ENCODE measurements at regions not wholly inside any gene's neighbourhood (a gene's known extent, or its start where the extent isn't known, plus 50 kb on each side); places are given as distances from the start of the nearest gene placed in this dataset.

DNA sequence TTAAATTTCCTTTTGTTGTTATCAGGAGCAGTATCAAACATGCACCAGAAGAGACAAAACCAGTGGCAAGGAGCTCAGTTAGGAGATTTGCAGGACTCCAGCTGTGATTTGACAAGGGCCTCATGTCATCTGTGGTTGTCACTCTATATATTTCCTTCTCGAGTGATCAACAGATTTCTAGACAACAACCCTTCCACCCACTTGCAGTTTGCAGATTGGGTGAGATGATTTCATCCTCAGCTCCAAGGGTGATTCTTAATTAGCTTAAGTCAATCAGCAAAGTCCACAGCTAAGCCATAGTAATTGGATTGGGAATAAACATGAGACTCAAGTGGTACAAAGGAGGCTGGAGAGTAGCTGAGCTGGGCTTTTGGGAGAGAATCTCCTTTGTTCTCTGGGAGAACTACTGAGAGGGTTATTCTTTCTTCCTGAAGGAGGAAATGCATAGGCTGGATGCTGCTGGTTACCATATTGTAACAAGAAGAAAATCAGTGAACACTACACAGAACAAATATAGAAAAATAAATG is 192.8 kb downstream of the PPARGC1A start:
- Mint-ChIP-seq H3K4me1 (no peaks in the 10 kb centered on the region), H3K9me3 (no peaks in the 10 kb centered on the region), H3K36me3 (no peaks in the 10 kb centered on the region), H3K4me3 (no peak overlapping the region), H3K27ac (no peak overlapping the region), H3K27me3 (peaks cover 4% of the 10 kb centered on the region)
- no peak for DNase-seq

DNA sequence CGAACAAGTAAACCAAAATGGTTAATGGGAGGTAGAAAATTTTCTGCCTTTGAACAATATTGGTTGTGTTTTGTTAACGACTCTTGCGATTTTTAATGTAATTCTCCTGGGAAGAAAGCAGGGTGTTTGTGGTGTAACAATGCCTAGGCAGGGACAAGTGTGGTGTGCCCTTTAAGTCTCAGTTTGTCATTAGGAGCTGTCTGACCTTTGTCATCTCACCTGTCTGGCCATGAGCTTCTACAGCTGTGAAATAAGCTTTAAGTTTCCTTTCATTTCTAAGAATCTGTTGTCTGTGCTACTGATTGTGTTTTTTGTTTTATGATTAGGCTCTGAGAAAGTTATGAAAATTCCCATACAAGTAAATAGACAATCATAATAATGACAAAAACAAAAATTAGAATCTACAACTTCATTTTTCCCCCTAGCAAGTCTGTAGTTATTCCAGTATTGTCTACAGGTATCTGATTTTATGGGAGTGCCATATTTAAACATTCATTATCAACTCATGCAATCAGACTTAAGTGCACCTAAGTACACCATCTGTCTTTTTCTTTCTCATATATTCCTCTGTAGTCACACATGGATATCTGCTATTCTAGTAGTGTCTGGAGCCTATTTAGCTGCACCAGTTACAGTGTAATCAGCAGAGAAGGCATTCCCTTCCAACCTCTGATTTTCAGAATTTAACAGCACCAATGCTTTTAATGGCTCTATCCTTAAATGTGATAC is 203.5 kb downstream of the PPARGC1A start:
- Mint-ChIP-seq H3K27ac (no peak overlapping the region), H3K27me3 (no peaks in the 10 kb centered on the region), H3K4me1 (no peaks in the 10 kb centered on the region), H3K36me3 (no peaks in the 10 kb centered on the region), H3K9me3 (peaks cover 5% of the 10 kb centered on the region), H3K4me3 (no peak overlapping the region)
- DNase-seq: no peak

DNA sequence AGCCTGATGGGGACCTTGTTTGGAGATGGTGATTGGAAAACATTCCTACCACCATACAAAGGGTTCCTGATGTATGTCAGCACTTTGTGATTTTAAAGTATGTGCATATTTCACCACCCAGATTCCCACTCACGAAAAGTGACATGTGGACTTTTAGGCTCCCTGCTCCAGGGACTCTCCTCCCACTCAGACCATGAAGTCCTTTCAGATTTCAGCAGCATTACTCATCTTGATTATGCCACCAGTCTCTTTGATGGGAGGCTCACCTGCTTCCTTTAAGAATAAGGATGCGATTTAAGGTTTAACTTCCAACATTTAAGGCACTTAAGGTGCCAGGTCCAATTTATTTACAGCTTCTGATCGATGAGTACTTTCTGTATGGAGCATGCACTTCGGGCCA is 204.4 kb downstream of the PPARGC1A start:
- no peaks in the 10 kb centered on the region for H3K27me3 Mint-ChIP-seq
- H3K36me3 Mint-ChIP-seq: no peaks in the 10 kb centered on the region
- no peaks in the 10 kb centered on the region for H3K4me1 Mint-ChIP-seq
- H3K4me3 Mint-ChIP-seq: no peak overlapping the region
- H3K9me3 Mint-ChIP-seq: peaks cover 5% of the 10 kb centered on the region
- H3K27ac Mint-ChIP-seq: no peak overlapping the region
- DNase-seq: no peak

DNA sequence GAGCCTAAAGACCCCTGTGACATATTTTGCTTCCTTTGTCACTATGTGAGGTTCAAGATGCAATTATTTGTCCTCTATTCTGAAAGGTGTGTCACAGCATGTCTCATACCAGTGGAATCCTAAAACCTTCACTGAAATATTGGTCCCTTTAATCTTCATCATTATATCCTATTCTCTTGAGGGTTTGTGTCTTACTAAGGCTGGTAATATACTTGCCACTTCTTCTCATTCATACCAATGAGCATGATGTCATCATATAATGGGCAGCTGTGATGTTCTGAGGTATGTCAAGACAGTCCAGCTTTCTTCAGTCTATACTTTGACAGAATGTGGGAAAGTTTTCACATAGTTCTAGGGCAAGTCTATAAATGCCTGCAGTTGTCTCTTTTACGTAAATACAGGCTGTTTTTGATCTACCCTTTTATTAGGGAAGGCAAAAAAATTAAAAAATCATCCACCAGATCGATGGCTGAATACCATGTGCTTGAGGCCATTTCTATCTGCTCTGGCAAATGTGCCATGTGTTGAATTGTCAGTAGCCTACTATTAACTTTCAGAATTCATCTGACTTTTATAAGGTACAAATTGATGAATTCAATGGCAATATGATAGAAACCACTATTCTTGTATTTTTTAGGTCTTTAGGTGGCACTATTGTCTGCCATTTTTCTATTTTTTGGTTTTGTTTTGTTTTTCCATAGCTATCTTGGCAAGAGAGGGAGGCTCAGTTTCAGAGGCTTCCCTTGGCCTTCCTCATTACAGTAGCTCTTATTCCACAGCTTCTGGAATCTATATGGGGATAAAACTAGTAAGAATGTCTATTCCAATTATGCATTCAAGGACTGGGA is 209.0 kb downstream of the PPARGC1A start:
- Mint-ChIP-seq H3K27ac (no peak overlapping the region), H3K9me3 (no peaks in the 10 kb centered on the region), H3K27me3 (no peaks in the 10 kb centered on the region), H3K4me1 (no peaks in the 10 kb centered on the region), H3K36me3 (no peaks in the 10 kb centered on the region), H3K4me3 (no peak overlapping the region)
- DNase-seq: no peak

DNA sequence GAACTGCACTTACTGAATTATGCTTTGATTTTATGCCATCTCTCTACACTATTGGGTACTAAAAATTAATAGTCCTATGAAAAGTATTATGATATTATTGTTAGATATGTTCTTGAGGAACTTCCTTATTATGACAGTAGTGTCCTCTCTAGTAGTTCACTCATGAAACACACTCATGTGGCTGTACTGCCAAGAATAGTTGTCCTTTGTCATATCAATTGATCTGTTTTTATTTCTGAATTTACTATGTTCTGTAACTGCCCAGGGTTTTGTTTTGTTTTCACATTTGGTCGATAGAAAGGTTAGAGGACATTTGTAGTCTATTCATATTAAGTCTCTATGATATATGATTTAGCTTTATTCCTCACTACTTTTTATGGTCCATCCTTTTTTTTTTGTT is 215.2 kb downstream of the PPARGC1A start:
- Mint-ChIP-seq H3K27me3 (no peaks in the 10 kb centered on the region), H3K36me3 (no peaks in the 10 kb centered on the region), H3K4me1 (no peaks in the 10 kb centered on the region), H3K27ac (no peak overlapping the region), H3K9me3 (peaks cover 4% of the 10 kb centered on the region), H3K4me3 (no peak overlapping the region)
- no peak for DNase-seq

DNA sequence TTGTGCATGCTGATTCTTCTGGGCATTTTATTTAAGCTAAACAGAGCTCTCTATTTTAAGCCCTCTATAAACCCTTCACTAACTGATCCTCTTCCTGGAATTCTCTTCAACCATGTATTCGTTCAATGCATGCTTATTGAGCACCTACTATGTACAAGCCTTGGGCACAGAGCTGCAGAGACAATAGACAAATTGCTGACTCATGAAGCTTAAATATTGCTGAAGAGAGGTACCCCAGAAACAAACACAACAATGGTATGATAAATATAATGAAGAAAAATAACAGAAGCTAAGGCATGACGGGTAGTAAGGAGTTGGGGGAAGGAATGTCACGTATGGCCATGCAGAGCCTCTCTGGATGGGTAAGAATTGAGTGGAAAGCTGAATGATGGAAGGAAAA is 222.2 kb downstream of the PPARGC1A start:
- DNase-seq: no peak
- no peaks in the 10 kb centered on the region for H3K36me3 Mint-ChIP-seq
- H3K4me1 Mint-ChIP-seq: no peaks in the 10 kb centered on the region
- no peak overlapping the region for H3K4me3 Mint-ChIP-seq
- H3K9me3 Mint-ChIP-seq: peaks cover 6% of the 10 kb centered on the region
- H3K27me3 Mint-ChIP-seq: no peaks in the 10 kb centered on the region
- H3K27ac Mint-ChIP-seq: no peak overlapping the region

DNA sequence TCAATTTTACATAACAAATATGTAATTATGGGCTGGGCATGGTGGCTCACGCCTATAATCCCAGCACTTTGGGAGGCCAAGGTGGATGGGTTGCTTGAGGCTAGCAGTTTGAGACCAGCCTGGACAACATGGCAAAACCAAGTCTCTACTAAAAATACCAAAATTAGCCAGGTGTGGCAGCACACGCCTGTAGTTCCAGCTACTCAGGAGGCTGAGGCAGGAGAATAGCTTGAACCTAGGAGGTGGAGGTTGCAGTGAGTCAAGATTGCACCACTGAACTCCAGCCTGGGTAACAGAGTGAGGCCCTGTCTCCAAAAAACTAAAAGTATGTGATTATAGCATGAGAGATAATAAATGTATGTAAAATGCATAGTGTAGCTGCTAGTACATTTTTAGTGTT is 229.0 kb downstream of the PPARGC1A start:
- Mint-ChIP-seq H3K4me3 (no peak overlapping the region), H3K27me3 (no peaks in the 10 kb centered on the region), H3K36me3 (no peaks in the 10 kb centered on the region), H3K27ac (no peak overlapping the region), H3K9me3 (peaks cover 2% of the 10 kb centered on the region), H3K4me1 (no peaks in the 10 kb centered on the region)
- no peak for DNase-seq

DNA sequence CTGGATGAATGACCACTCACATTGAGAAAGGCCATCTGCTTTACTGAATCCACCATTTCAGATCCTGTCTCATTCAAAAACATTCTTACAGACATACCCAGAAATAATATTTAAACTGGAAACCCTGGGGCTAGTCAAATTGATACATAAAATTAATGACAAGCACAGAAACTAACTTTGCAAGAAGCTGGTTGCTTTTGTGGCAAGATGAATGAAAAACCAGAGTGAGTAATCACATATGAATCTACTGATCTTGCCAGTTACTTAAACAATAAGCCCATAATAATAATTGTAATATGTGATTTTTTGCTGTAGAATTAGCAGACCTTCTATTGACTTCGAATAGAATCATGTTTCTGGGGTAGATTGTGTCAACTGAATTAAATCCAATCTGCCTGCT is 235.1 kb downstream of the PPARGC1A start:
- no peaks in the 10 kb centered on the region for H3K36me3 Mint-ChIP-seq
- no peak overlapping the region for H3K27ac Mint-ChIP-seq

DNA sequence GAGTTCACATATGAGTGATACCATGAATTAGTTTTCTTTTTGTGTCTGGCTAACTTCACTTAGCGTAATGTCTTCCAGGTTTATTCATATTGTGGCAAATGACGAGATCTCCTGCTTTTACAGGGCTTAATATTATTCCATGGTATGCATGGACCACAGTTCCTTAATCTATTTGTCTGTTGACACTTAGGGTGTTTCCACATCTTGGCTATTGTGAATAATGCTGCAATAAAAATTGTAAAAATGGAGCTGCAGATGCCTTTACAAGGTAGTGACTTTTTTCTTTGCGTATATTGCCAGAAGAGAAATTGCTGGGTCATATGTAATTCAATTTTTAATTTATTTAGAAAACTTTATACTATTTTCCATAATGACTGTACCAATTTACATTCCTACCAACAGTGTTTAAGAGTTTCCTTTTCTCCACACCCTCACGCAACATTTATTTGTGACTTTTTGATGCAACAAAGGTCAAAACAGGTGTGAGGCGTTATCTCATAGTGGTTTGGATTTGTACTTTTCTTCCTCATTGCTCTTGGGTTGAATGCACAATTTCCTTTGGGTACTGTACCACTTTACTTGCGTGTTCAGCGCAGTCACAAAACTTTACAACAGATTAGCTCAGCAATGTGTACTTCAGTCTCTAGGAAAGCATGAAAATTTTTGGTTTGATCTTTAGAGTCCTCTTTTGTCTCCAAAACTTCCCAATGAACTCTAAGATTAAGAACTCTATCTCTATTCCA is 240.8 kb downstream of the PPARGC1A start:
- Mint-ChIP-seq H3K4me1 (no peaks in the 10 kb centered on the region), H3K27ac (no peak overlapping the region), H3K36me3 (no peaks in the 10 kb centered on the region), H3K4me3 (no peak overlapping the region), H3K27me3 (no peaks in the 10 kb centered on the region), H3K9me3 (no peaks in the 10 kb centered on the region)
- no peak for DNase-seq

More for the DNA sequence above, 235.1 kb downstream of the PPARGC1A start:
- Mint-ChIP-seq H3K9me3 (peaks cover 2% of the 10 kb centered on the region), H3K27me3 (no peaks in the 10 kb centered on the region), H3K4me3 (no peak overlapping the region), H3K4me1 (no peaks in the 10 kb centered on the region)
- DNase-seq: no peak

DNA sequence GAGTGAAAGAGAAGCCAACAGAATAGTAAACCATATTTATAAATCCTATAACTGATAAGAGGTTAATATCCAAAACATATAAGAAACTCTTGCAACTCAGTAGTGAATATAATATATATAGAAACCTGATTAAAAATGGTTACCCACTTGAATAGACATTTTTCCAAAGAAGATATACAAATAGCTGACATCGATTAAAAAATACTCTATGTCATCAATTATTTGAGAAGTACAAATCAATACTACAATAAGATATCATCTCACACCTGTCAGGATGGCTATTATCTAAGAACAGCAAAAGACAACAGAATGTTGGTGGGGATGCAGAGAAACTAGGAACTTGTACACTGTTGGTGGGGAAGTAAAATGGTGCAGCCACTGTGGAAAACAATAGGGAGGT is 254.4 kb downstream of the PPARGC1A start:
- Mint-ChIP-seq H3K9me3 (peaks cover 1% of the 10 kb centered on the region), H3K4me1 (no peaks in the 10 kb centered on the region), H3K27me3 (no peaks in the 10 kb centered on the region), H3K27ac (no peak overlapping the region), H3K36me3 (no peaks in the 10 kb centered on the region), H3K4me3 (no peak overlapping the region)
- DNase-seq: no peak

DNA sequence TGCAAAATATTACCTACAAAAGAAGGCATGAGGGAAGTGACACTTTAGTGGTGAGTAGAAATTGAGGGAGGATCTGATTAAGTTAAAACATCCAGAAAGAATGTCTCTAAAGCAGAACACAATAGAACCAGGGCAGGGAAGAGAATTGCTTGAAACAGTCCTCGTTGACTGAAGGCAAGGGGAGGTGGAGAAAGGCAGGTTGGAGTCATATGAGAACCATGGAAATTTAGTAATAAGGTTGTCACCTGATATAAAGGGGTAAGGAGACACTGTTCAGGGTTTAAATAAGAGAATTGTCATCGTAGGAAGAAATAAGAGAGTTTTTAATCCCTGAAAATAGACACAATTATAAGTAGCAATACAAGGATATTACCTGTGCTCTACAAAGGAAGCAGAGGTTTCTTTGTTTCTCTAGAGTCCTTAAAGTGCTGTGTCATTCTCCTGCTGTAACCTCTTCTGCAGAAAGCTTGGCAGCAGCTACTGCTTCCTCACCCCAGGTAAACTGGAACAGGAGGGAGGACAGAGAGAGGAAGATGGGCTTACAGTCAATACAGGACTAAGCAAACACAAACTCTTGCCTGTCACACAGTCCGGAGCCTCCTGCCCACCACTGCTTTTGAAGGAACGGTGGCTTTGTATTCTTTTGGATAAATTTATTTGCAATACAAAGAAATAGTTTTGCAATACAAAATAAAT is 258.4 kb downstream of the PPARGC1A start:
- Mint-ChIP-seq H3K36me3 (no peaks in the 10 kb centered on the region), H3K27ac (no peak overlapping the region), H3K9me3 (peaks cover 2% of the 10 kb centered on the region), H3K27me3 (no peaks in the 10 kb centered on the region), H3K4me3 (no peak overlapping the region), H3K4me1 (no peaks in the 10 kb centered on the region)
- no peak for DNase-seq

DNA sequence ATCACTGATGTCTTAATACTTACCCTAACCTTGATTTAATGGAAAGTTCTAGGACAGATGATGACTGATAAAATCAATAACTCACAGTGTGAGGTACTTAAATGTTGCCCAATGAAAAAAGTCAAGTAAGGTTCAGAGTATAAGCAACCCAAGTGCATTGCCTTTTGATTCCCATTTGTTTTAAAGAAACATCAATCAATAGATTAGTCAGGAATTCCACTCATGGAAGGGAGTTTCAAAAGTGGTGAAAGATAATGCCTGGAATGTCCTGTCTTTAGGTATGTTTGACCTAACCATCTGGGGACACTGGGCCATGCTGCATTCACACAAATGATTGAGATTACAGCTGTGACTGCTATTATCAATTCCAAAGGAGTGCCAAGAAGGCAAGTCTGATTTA is 259.7 kb downstream of the PPARGC1A start:
- Mint-ChIP-seq H3K36me3 (no peaks in the 10 kb centered on the region), H3K4me1 (no peaks in the 10 kb centered on the region), H3K27ac (no peak overlapping the region), H3K9me3 (peaks cover 1% of the 10 kb centered on the region), H3K27me3 (no peaks in the 10 kb centered on the region), H3K4me3 (no peak overlapping the region)
- no peak for DNase-seq

DNA sequence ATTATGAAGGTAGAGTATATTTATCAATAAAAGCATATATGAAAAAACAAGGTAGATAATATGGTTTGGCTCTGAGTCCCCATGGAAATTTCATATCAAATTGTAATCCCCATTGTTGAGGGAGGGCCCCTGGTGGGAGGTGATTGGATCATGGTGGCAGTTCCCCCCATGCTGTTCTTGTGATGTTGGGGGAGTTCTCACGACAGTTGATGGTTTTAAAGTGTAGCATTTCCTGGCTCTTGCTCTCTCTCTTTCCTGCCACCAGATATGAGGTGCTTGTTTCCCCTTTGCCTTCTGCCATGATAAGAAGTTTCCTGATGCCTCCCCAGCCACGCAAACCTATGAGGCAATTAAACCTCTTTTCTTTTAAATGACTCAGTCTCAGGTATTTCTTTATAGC is 260.4 kb downstream of the PPARGC1A start:
- no peak for DNase-seq
- Mint-ChIP-seq H3K27ac (no peak overlapping the region), H3K27me3 (no peaks in the 10 kb centered on the region), H3K9me3 (peaks cover 1% of the 10 kb centered on the region), H3K4me3 (no peak overlapping the region), H3K4me1 (no peaks in the 10 kb centered on the region), H3K36me3 (no peaks in the 10 kb centered on the region)

DNA sequence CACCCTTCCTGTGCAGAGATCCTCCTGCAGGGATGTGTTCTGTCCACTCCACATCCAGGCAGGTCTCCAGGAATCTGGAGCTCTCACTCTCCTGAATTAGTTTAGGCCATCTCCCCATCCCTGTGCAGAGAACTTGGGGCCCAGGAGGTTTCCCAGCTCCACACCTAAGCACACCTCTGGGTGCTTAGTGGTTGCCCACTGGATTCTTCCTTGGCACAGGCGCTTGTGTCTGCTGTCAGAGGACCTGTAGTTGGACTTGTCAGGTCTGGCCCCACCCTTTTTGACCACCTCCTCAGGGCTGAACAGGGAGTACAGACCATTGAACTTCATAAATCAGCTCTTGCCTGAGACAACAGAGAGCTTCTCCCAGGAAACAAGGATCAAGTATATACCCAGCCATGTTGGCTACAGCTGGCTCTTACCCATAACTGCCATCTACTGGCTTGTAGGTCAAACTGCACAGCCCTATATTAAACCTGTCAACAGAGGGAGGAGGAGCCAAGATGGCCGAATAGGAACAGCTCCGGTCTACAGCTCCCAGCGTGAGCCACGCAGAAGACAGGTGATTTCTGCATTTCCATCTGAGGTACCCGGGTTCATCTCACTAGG is 275.5 kb downstream of the PPARGC1A start:
- H3K27me3 Mint-ChIP-seq: no peaks in the 10 kb centered on the region
- DNase-seq: no peak
- no peaks in the 10 kb centered on the region for H3K4me1 Mint-ChIP-seq

More for the DNA sequence above, 275.5 kb downstream of the PPARGC1A start:
- no peak overlapping the region for H3K4me3 Mint-ChIP-seq
- no peak overlapping the region for H3K27ac Mint-ChIP-seq
- no peaks in the 10 kb centered on the region for H3K36me3 Mint-ChIP-seq
- H3K9me3 Mint-ChIP-seq: no peaks in the 10 kb centered on the region
